GM18907 (cell line): ENCODE measurements at regions not wholly inside any gene's neighbourhood (a gene's known extent, or its start where the extent isn't known, plus 50 kb on each side); places are given as distances from the start of the nearest gene placed in this dataset.

ENCODE experiments used
- ATAC-seq: cut with Tn5 transposase; IDR thresholded peaks from one replicate; pipeline ENCODE4 v1.9.1; 2021; ENCODE audit warnings: mild to moderate bottlenecking, moderate library complexity; ENCODE audit not compliant: unreplicated experiment

GRCh38 chr17:36863131-36863530 is 74.1 kb upstream of the LHX1 start:
- ATAC-seq, result no peak

DNA sequence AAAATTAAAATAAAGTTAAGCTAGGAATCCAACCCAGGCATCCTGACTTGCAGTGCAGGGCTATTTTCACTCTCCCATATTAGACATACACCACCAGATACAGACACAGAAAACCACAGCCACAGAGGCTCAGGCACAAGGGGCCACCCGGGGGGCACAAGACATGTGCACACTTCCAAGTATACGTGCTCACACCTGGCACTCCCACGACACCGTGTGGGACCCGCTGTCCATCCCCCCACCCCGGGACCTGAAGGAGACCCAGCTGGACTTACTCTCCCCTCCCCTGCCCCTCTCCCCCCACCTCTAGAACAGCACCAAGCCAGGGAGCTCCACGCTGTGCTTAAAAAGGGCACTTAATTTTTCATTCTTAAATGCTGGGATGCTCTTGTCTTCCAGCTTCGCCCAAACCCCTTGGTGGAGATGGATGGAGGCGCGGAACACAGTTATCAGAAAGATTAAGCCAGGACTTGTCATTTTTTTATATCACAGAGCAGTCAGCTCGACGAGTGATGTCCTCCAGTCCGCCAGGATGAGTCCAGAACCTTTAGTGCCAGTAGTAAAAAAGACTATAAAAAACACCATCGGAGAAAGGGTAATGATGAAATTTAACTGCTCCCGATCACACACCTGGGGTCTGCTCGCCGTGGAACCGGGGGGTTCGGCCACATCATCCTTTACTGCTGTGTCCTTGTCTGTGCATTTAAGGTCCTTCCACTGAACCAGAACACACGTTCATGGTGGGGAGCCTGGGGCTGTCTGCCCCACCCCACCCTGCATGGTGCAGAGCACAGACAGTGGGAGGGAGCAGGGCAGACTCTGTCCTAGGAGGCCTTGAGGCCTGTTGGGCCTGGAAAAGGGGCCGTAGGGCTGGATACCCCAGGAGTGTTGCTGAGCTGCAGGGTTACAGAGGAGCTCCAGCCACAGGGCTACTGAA is 73.3 kb upstream of the LHX1 start:
- ATAC-seq, result no peak

- ATAC-seq, result no peak
Observed at GRCh38 chr17:36864827-36865430, 72.3 kb upstream of the LHX1 start.

DNA sequence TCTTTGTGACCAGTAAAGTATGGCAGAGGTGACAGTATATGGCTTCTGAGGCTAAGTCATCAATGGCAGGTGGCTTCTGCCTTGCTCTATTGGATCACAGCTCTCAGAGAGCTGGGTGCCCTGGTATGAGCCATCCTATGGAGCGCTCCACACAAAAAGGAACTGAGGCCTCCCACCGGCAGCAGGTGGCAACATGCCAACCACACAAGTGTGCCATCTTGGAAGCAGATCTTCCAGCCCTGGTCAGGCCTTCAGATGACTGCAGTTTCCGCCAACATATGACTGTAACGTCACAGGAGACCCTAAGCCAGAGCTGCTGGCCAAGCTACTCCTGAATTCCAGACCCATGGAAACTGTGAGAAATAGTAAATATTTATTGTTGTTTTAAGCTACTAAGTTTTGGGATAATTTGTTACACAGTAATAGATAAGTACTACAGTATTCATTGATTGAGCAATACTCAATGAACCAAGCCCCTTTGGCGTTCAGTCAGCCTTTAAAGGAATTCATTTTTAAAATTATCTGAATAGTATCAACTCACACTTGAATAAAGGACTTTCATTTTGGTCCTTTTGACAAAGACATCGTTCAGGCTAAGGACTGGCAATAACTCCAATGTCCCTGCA is 69.4 kb upstream of the LHX1 start:
- no peak for ATAC-seq

DNA sequence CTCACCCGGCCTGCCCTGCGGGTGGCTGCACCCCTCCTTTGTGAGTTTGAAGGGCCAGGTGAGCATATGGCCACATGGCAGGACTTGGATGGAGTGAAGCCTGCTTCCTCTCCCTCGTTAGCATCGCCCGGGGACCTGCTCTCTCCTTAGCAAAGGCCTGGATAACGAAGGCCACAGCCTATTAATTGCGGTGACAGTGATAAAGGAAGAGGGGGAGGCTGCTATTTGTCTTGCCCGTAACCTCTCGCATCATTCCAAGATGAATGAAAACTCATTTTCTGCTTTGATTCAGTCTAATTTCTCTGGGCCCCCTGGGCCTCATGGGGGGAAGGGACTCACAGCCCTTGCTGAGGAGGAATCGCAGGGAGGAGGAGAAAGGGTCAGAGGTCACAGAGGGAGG is 68.5 kb upstream of the LHX1 start:
- no peak for ATAC-seq

GRCh38 chr17:36869441-36869840 is 67.8 kb upstream of the LHX1 start:
- ATAC-seq, result no peak

GRCh38 chr17:36869856-36870719 is 67.2 kb upstream of the LHX1 start:
- ATAC-seq, result no peak

GRCh38 chr17:36870720-36870999 is 66.6 kb upstream of the LHX1 start:
- ATAC-seq, result no peak

DNA sequence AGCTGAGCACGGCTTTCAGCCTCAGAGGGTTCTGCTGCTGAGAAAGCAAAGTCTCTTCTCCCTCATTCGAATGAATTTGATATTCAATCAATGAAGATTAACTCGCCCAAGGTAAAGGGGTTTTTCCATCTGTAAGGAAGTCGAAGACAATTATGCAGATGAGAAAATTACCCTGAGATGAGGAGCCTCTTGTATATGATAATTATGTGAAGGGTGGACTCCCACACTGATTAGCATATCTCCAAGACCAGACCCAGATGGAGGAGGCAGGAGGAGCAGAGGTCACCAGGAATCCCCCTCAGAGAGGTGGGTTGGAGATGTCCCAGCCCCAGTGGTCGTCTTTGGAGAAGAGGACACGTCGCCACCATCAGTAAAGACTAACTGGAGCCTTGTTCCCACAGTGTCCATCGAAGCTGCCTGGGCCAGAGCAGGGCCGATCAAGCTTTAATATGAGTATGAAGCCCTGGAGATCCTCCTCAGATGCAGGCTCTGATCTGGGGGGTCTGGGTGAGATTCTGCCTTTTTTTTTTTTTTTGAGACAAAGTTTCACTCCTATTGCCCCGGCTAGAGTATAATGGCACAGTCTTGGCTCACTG is 61.5 kb upstream of the LHX1 start:
- ATAC-seq, result no peak

DNA sequence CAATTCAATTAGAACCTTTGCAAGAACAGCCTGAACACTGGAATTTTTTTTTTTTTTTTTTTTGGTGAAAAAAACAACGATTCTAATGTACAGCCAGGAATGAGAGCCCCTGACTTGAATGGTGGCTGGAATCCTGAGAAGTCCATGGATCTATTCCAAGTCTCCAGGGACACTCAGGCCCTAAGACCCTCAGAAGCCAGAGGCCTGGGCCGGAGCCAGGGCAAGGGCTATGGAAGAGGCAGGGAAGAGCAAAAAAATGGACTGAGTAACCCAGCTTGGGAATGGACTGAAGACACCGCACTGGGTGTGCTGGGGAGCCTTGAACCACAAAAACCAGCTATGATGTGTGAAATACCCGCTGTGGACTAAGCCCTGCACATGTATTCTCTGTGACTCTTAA is 60.3 kb upstream of the LHX1 start:
- ATAC-seq, result no peak

GRCh38 chr17:36877771-36878170 is 59.5 kb upstream of the LHX1 start:
- ATAC-seq, result no peak

GRCh38 chr17:36878216-36878615 is 59.1 kb upstream of the LHX1 start:
- ATAC-seq, result no peak

GRCh38 chr17:36879027-36879426 is 58.2 kb upstream of the LHX1 start:
- ATAC-seq, result no peak

GRCh38 chr17:36879624-36880131 is 57.6 kb upstream of the LHX1 start:
- no peak for ATAC-seq

DNA sequence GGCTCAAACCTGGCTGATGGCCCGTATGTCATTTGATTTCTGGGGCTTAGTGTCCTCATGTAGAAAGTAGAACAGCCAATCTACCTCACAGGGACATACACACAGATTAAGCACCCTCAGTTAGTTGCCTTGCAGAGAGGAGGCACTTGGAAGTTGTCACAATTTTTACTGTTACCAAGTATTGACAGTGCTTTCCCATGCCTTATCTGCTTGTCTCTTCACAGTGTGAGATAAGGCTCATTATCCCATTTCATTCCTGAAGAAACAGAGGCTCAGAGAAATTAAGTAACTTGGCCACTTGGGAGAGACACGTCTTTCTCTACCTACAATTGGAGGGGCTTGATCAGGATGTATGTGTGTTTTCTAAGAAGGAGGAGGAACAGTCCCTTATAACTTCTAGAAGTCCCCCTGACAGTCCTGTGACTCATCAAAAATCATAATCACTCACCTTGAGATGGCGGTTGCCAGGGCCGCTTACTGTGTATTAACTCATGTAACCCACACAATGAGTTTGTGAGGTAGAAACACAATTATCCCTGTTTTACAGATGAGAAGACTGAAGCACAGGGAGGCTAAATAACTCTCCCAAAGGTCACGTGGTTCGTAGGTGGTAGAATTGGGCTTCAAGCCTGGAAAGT is 56.9 kb upstream of the LHX1 start:
- ATAC-seq, result no peak

DNA sequence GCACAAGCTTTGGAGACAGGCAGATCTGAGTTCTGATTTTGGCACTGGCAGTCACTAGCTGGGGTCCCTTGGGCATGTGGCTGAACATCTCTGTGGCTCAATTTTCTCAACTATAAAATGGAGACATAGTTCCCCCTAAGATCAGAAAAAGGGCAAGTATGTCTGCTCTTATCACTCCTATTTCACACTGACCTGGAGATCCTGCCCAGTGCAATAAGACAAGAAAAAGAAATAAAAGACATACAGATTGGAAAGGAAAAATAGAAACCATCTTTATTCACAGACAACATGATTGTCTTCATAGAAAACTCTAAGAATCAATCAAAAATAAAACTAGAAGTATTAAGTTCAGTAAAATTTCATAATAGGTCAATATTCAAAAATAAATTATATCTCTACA is 56.0 kb upstream of the LHX1 start:
- no peak for ATAC-seq

DNA sequence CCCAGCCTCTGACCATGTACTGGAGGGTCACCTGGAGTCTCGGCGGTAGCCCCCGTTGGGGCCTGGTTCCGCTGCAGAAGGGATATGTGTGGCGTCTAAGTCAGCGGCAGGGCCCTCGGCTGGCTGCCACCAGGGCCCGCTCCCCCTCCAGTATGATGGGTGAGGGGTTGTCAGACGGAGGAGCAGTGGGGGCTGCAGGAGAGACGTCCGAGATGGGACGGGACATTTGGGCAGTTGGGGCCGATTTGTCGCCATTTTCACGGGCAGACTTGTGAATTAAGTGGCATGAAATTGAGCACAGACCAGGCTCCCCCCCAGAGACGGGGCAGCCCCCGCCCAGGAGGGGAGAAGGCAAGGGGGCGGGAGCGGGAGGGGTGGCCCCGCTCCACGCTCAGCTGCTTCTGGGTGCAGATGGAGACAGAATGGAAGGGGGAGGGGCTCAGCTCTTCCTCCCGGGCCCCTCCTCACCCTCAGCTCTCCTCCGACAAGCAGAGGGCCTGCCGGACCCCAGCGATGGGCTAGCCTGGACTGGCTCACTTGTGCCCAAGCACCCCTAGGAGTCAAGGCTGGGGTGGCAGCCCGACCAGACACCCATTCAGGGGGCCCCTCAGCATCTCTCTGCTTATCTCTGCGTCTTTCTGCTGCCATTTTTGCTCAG is 52.7 kb upstream of the LHX1 start:
- ATAC-seq, result no peak

DNA sequence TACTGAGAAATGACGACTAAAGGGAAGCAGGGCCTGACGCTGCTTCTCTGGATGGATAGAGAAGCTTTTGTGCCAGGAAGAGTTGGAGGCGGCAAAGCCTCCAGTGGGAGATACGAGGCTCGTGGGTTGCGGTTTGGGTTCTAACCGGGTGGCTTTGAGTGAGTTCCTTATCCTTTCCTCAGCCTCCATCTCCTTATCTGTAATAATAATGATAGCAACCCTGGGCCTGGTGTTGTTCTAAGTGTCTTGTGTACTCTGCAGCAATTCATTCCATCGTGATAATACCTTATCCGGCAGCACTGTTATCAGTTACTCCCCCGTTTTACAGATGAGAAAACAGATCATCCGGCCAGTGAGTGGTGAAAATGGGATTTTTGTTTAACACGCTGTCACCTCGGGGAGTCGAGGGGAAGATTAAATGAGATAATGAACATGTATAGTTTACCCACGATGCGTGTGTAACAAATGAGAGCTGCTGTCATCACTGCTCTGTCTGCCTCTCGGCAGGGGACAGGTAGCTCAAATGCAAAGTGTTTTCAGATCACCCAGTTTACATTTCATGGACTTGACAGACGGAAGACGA is 52.0 kb upstream of the LHX1 start:
- no peak for ATAC-seq

DNA sequence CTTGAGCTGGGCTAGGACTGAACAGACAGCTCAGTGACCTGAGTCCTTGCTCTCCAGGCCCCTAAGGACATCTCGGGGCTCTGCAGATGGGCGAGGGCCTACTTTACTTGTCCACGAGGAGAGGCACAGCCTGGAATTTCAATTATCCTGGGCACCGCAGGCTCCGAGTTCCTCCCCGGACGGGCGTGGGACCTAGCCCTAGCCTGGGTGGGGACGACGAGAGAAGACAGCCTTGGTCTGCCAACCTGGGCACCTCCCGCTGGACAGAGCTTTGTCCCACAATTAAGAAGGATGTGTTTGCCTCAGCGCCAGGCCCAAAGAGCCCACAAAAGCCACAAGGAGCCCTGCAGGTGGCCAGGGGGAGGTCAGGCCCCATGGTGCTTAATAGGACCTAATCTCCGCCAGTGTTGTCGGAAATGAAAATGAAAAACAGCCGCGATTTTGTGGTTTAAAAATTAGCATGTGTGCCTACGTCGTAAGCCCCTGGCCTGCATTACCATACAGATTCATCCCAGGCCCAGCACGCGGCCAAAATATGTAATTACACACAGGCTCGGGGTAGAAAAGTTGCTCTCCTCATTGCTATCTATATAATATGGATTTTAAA is 51.4 kb upstream of the LHX1 start:
- no peak for ATAC-seq
